HG03196 (cell line): ENCODE measurements at regions not wholly inside any gene's neighbourhood (a gene's known extent, or its start where the extent isn't known, plus 50 kb on each side); places are given as distances from the start of the nearest gene placed in this dataset.

Experiments
- ATAC-seq: cut with Tn5 transposase; IDR thresholded peaks from one replicate; pipeline ENCODE4 v1.9.1; 2021; ENCODE audit not compliant: unreplicated experiment

GRCh38 chr6:127053032-127053874 lies 65.2 kb upstream of the RSPO3 start:
- no peak for ATAC-seq

- ATAC-seq, result no peak
These were observed 64.6 kb upstream of the RSPO3 start for GRCh38 chr6:127053875-127054235.

- ATAC-seq, result no peak
These were observed 60.4 kb upstream of the RSPO3 start for GRCh38 chr6:127058027-127058426.

GRCh38 chr6:127058936-127059335 lies 59.5 kb upstream of the RSPO3 start:
- ATAC-seq, result no peak
